HG03060 (cell line): ENCODE measurements at regions not wholly inside any gene's neighbourhood (a gene's known extent, or its start where the extent isn't known, plus 50 kb on each side); places are given as distances from the start of the nearest gene placed in this dataset.

Experiments used
- ATAC-seq: cut with Tn5 transposase; IDR thresholded peaks from one replicate; pipeline ENCODE4 v1.9.1; 2021; ENCODE audit warnings: low read depth, moderate number of reproducible peaks; ENCODE audit not compliant: unreplicated experiment

GRCh38 chr9:87233899-87234455 lies 263.7 kb upstream of the DAPK1 start:
- ATAC-seq = no peak

- no peak for ATAC-seq
These were observed 262.8 kb upstream of the DAPK1 start for GRCh38 chr9:87234854-87235253.

- no peak for ATAC-seq
These were observed 261.1 kb upstream of the DAPK1 start for GRCh38 chr9:87236546-87236945.

DNA sequence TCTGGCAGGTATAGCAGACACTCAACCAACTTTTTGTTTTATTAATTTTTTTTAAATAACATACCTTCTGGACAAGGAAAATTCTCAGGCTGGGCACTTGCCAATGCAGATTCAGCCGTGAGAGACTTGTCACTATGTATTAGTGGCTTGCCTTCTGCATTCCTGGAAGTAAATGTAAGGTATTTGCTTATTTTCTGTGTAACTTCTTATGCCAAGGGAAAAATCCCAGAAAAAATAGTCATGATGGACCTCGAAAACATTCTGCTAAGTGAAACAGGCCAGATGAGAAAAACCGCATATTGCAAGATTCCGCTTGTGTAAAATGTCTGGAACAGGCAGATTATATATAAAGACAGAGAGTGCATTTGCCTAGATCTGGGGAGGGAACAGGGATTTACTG lies 260.3 kb upstream of the DAPK1 start:
- no peak for ATAC-seq

GRCh38 chr9:87238545-87238944 lies 259.1 kb upstream of the DAPK1 start:
- ATAC-seq = no peak

DNA sequence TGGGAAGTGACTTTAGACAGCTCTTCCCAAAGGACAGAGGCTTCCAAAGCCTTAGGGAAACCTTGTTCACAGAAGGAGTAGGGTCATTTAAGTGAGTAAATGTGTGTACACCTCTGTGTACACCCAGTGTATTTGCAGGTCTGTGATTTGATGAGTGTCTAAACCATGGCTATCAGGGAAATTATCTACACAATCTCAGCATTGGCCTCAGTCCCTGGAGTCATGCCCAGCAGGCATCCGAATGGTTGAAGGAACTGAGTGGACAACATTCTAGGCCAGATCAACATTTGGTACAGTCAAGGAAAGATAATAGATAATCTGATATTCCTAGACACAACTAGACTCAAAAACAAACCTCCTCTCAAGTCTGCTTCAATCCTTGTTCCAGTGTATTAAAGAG lies 258.4 kb upstream of the DAPK1 start:
- ATAC-seq = no peak

GRCh38 chr9:87243602-87244001 lies 254.1 kb upstream of the DAPK1 start:
- no peak for ATAC-seq

DNA sequence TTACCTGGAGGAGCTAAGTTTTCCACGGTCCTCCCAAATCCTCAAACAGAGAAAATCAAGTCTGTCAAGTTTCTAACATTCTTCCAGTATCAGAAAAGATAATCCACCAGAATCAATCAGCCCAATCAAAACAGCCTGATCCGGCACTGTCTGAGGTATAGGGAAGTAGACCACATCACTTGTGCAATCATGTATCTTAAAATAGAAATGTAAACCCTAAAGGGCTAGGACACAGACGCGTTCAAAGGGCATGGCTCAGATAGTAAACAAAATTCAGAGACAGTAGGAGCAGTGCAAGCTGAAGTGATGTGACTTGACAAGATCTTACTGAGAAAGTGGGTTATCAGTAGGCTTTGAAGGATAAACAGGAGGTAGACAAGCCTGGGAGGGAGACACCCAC lies 252.4 kb upstream of the DAPK1 start:
- ATAC-seq = no peak

- ATAC-seq = no peak
These were observed 250.6 kb upstream of the DAPK1 start for GRCh38 chr9:87247097-87247496.

GRCh38 chr9:87249029-87249428 lies 248.6 kb upstream of the DAPK1 start:
- no peak for ATAC-seq

GRCh38 chr9:87250205-87250604 lies 247.5 kb upstream of the DAPK1 start:
- ATAC-seq = no peak

DNA sequence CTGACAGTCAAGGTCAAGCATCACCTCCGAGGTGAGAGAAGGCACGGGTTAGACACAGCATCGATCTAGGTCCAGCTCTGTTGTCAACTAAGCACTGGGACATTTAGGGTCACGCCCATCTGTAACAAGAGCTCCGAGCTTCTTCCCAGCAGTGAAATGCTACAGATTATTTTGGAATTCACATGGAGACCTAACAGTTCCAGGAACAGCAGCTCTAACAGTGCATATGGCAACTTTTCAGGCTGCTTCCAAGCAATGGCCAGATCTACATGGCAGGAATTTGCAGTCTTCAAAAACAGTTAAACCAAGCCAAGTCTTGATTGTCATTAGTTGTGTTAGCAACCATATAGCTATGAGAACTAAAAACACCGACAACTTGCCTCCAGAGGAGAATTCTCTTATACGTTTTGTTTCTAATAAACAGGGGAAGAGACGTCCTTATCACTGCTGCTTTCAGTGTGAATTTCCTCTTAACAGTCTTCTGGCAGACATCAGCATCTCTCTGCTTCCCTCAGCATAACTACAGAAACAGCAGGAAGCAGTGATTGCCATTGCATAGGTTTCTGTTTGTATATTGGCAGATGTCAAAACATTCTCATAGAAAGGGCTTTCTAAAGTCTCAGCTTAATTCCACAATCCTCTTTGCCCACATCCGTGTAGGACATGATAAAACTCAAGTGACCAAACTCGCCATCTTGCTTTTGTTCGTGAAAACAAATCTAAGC lies 242.1 kb upstream of the DAPK1 start:
- no peak for ATAC-seq

GRCh38 chr9:87256973-87257372 lies 240.7 kb upstream of the DAPK1 start:
- ATAC-seq = no peak

- no peak for ATAC-seq
These were observed 237.8 kb upstream of the DAPK1 start for GRCh38 chr9:87259543-87260518.

DNA sequence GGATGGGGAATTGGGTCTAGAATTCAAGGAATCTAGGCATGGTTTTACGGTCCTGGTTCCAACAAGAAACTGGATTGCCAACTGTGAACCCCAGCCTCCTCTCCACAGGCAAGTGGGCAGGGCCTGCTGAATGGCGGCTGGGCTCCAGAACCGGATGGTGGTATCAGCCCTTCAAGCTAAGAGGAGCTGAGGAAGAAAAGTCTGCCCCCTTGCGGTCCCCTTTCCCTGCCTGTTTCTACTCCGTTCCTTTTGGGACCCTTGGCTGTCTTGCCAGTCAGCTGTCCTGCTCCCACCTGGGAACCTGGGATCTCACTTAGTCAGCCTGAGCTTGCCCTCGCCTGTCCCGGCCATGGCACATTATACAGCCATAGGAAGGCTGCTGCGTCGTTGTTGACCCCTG lies 234.4 kb upstream of the DAPK1 start:
- ATAC-seq = no peak

DNA sequence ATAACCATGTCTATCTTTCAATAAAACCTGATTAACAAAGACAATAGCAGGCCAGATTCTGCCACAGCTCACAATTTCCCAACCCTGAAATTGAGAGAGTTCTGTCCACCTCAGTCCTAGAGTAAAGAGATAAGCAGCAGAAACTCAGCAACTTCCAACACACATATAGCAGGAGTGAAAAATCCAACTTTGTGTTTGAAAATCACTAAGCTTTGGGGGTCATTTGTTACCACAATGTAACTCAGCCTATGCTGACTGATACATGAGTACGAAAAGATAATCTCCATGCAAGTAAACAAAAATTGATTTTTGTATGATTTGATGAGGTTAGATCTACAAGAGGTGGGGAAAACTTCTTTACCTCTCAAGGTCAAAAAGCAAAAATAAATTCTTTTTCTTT lies 231.0 kb upstream of the DAPK1 start:
- no peak for ATAC-seq

DNA sequence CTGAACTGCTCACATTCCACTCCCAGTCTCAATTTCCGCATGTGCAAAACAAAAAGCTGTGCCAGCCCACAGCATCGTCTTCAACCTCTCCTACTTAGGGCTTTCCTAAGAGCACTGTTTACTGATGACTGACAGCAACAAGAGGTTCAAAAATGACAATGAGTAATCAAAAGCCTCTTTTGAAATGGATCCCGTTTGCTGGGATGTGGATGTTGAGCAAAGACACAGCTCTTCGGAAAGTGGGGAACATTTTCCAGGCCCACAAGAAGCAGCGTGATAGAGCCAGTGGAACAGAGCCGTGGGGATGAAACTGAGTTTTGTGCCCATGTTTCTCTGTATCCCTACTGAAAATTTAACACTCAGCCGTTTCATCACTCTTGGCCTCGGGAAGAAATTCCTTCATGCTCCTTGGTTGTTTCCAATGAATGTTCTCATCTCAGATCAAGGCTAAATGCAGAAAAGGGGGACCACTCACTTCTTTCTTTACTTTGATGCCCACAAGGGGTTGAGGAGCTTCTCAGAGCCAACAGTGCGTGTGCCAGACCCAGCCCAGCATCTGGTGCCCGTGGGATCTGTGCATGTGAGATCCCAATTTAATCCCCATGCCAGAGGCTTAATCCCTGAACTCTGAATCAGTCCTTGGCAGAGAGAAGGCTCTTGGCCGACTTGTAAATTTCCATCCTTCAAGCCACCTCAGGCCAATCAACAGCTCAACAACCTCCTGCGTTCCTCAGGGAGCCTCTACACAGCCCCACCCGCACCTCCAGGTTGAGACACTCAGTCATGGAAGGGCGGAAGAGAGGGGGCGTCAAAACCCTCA lies 230.2 kb upstream of the DAPK1 start:
- no peak for ATAC-seq

DNA sequence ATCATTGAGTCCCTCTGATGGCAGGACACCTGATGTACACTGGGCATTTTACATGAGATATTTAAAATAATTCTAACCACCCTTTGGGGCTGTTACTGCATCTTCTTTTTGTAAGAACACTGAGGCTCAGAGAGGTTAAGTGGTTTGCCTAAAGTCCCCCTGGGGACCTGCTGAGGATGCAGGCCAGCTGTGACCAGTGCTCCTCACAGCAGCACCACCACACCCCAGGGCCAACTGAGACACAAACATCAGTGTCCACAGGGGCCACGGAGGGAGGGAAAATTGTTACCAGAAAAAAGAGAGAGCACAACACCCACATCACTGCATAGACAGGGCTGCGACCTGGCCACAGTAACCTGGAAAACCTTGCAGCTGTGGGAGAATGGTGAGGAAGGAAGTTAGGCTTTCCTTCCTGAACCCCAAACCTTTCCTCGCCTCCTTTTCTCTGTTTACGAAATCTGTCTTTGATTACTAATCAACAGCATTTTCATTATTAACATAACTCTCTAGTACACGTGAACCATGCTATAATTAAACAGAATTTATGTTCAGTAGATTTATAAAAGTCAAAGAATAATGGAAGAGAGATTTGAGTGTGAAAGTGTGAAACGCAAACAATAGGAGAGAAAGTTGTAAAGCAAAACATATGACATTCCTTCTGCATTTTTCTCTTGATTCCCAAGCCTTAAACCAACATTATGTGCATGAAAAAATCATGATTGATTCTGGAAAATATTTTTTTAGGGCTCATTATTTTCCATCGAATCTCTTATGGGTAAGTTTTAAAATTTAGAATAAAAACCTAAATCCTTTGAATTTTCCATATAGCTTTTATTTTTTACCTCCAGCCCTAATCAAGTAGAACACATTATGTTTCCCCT lies 228.1 kb upstream of the DAPK1 start:
- no peak for ATAC-seq

- ATAC-seq = no peak
These were observed 227.3 kb upstream of the DAPK1 start for GRCh38 chr9:87270221-87270847.
